T-helper 1 cell treated with Interleukin-12 subunit alpha and Interleukin-12 subunit beta and Interleukin-4 antibody, amounts not matched to agents 30 μg/mL and 1 μg/mL, for 36 hours (primary cell): ENCODE measurements at regions not wholly inside any gene's neighbourhood (a gene's known extent, or its start where the extent isn't known, plus 50 kb on each side); places are given as distances from the start of the nearest gene placed in this dataset.

Experiments
- H3K27ac Mint-ChIP-seq: one replicate; pipeline ENCODE4 v1.8.0; 2021; ENCODE audit warnings: mild to moderate bottlenecking, mixed read lengths
- H3K27me3 Mint-ChIP-seq: one replicate; pipeline ENCODE4 v1.8.0; 2021; ENCODE audit warnings: low read depth, mixed read lengths
- H3K36me3 Mint-ChIP-seq: one replicate; pipeline ENCODE4 v1.8.0; 2021; ENCODE audit warnings: low read depth, mixed read lengths
- H3K4me1 Mint-ChIP-seq: one replicate; pipeline ENCODE4 v1.8.0; 2021; ENCODE audit warnings: low read depth, mixed read lengths
- H3K4me3 Mint-ChIP-seq: one replicate; pipeline ENCODE4 v1.8.0; 2021; ENCODE audit warnings: mild to moderate bottlenecking, moderate library complexity, mixed read lengths
- H3K9me3 Mint-ChIP-seq: one replicate; pipeline ENCODE4 v1.8.0; 2021; ENCODE audit warnings: mixed read lengths

- H3K27me3 Mint-ChIP-seq: no peaks in the 10 kb centered on the region
- H3K27ac Mint-ChIP-seq: no peak overlapping the region
- H3K4me3 Mint-ChIP-seq: no peak overlapping the region
- no peaks in the 10 kb centered on the region for H3K9me3 Mint-ChIP-seq
- H3K36me3 Mint-ChIP-seq: no peaks in the 10 kb centered on the region
- peaks cover 2% of the 10 kb centered on the region for H3K4me1 Mint-ChIP-seq
These were observed 112.3 kb downstream of the SLC25A47 start for GRCh38 chr14:100435459-100435858.

- peaks cover 12% of the 10 kb centered on the region for H3K4me1 Mint-ChIP-seq
- no peaks in the 10 kb centered on the region for H3K27me3 Mint-ChIP-seq
- H3K36me3 Mint-ChIP-seq: no peaks in the 10 kb centered on the region
- H3K27ac Mint-ChIP-seq: no peak overlapping the region
- H3K4me3 Mint-ChIP-seq: no peak overlapping the region
- no peaks in the 10 kb centered on the region for H3K9me3 Mint-ChIP-seq
These were observed 113.7 kb downstream of the SLC25A47 start for GRCh38 chr14:100436745-100437406.

GRCh38 chr14:100438271-100438670 is 115.1 kb downstream of the SLC25A47 start:
- no peak overlapping the region for H3K4me3 Mint-ChIP-seq
- no peaks in the 10 kb centered on the region for H3K27me3 Mint-ChIP-seq
- no peaks in the 10 kb centered on the region for H3K9me3 Mint-ChIP-seq
- peaks cover 15% of the 10 kb centered on the region for H3K4me1 Mint-ChIP-seq
- H3K27ac Mint-ChIP-seq: no peak overlapping the region
- H3K36me3 Mint-ChIP-seq: no peaks in the 10 kb centered on the region

DNA sequence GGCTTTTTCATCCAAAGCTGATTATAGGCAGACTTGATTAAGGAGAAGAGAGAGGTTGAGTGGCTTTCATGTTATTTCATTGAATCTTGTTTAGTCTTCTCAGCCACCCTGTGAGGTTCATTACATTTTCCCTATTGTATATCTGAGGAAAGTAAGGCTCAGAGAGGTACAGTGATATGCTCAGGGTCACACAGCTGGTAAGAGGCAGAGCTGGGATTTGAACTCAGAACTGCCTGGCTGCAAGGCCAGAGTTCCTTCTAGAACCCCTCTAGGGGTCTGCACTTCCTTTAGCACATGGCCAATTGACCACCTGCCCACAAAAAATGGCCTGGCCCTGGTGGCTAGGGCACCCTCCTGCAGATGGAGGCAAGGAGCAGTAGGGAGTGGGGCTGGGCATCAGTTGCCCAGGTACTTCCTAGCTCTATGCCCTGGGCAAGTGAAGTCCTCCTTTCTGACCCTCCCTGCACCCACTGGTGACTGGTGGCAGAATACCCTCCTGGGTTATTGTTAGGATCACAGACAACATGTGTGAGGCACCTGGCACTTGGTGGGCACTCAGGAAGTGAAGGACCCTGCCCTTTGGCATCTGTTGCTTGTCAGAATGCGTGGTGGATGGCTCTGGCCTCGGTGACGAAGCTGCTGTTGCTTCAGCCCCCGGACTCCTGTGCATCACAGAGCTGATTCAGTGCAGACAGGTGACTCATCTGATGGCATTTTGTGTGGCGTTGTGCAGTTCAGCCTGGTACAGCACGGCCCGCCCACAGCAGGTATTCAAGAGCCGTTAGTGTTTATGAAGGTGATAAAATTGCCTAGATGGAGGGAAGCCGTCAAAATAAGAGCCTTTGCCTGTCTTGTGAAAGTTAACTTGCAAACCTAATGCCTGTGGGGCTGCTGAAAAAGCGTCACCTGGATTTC is 115.8 kb downstream of the SLC25A47 start:
- no peaks in the 10 kb centered on the region for H3K36me3 Mint-ChIP-seq
- H3K4me1 Mint-ChIP-seq: peaks cover 15% of the 10 kb centered on the region
- no peaks in the 10 kb centered on the region for H3K27me3 Mint-ChIP-seq
- no peak overlapping the region for H3K4me3 Mint-ChIP-seq
- no peaks in the 10 kb centered on the region for H3K9me3 Mint-ChIP-seq
- no peak overlapping the region for H3K27ac Mint-ChIP-seq

DNA sequence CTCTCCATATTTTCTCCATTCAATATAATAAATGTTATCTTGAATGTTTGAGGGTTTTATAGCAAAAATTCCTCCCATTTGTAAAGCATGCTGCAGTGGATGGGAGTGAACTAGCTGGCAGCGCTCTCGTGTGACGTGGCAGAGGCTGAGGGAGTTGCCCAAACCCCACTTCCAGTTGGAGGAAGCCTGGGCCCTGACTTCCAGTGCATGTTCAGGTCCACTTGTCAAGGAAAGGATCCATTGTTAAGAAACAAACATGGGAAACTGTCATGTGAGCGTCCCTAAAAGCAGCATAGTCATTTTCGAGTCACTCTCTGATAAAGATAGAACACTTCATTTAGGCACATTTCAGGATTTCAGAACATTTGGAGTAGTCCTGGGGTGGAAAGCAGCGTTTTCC is 116.6 kb downstream of the SLC25A47 start:
- Mint-ChIP-seq H3K4me1 (peaks cover 14% of the 10 kb centered on the region), H3K4me3 (no peak overlapping the region), H3K27ac (no peak overlapping the region), H3K36me3 (no peaks in the 10 kb centered on the region), H3K27me3 (no peaks in the 10 kb centered on the region), H3K9me3 (no peaks in the 10 kb centered on the region)

DNA sequence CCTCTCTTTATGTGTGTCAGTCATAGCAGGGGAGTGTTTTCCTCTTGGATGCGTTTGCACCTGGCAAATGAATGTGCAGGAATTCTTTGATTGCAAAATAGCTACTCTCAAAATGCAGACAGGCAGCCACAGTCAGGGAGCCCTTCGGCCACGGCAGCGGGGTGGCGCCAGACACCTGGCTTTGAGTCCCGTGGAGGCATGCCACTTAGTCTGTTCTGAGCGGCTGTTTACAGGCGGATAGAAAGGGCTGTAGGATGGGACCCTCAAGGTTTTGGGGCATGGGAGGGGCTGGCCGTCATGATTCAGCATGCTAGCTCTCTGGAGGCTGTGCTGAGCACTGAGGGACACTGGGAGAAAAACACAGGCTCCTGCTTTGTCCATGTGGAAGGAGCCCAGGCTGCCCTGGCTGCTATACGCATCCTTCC is 117.1 kb downstream of the SLC25A47 start:
- Mint-ChIP-seq H3K27me3 (no peaks in the 10 kb centered on the region), H3K4me1 (peaks cover 14% of the 10 kb centered on the region), H3K27ac (no peak overlapping the region), H3K36me3 (no peaks in the 10 kb centered on the region), H3K4me3 (no peak overlapping the region), H3K9me3 (no peaks in the 10 kb centered on the region)

GRCh38 chr14:100440758-100441203 is 117.6 kb downstream of the SLC25A47 start:
- Mint-ChIP-seq H3K4me1 (peaks cover 14% of the 10 kb centered on the region), H3K4me3 (no peak overlapping the region), H3K27ac (peak overlapping the region; percentile 39)

GRCh38 chr14:100441271-100441947 is 118.3 kb downstream of the SLC25A47 start:
- Mint-ChIP-seq H3K9me3 (no peaks in the 10 kb centered on the region), H3K27ac (peak overlapping the region; percentile 59), H3K4me1 (peaks cover 14% of the 10 kb centered on the region), H3K27me3 (no peaks in the 10 kb centered on the region), H3K36me3 (no peaks in the 10 kb centered on the region), H3K4me3 (no peak overlapping the region)

More at GRCh38 chr14:100440758-100441203, 117.6 kb downstream of the SLC25A47 start:
- H3K9me3 Mint-ChIP-seq: no peaks in the 10 kb centered on the region
- no peaks in the 10 kb centered on the region for H3K36me3 Mint-ChIP-seq
- no peaks in the 10 kb centered on the region for H3K27me3 Mint-ChIP-seq

DNA sequence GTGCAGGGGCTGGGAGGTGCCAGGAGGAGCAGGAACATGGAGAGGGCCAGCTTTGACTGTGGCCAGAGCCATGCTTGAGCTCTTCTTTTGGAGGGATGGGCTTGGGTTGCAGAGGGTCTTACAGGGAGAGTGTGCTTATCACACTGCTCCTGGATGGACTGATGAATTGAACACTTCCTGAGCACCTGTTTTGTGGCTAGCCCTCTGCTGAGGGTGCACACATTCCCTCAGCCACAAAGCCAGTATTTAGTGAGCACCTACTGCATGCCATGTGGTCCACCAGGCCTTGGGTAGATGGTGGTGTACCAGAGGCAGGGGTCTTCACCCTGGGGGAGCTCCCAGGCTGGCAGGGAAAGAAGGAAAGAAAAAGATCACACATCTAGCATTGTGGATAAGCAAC is 118.9 kb downstream of the SLC25A47 start:
- Mint-ChIP-seq H3K9me3 (no peaks in the 10 kb centered on the region), H3K27me3 (no peaks in the 10 kb centered on the region), H3K4me1 (peaks cover 14% of the 10 kb centered on the region), H3K4me3 (no peak overlapping the region), H3K36me3 (no peaks in the 10 kb centered on the region), H3K27ac (peak overlapping the region; percentile 7)

DNA sequence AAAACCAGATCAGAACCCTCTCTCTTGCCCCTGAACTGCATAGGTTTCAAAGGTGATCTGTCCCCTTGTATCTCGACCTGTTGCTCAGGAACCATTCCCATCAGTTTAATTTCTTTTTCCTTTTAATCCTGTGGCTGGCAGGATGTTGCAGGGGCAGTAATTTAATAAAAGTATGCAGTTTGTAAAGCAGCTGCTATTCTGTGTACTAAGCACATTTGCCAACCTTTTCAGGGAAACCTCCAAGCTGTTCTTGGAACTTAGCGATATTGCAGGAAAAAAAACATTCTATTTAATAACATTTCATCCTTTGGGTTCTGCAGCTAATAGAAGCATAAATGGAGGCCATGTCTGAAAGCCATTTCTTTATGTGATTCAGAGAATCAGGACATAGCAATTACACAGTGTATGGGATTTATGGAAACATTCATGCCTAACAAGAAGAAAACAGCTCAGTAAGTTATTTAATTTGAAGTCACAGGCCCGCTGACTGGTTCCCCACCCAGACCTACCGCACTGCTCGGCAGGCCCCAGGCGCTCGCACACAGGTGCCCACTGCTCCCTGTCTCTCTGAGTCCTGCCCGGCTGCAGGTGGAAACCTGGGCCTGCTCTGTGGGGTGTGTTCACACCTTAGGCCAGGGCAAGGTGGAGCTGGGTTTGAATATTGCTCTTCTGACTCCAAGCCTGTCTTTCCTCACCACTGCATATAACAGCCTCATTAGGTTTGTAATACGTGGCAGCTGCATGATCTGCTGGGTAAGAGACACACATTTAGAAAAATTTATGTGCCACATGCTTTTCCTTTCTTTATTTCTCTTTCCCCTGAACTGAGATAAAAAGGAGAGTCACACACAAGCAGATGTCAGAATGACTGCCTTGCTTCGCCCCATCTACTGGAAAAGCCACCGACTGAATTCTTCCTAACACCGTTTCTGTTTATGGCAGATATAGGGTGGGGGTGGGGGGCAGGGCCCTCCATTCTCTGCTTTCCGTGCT is 119.7 kb downstream of the SLC25A47 start:
- Mint-ChIP-seq H3K27ac (no peak overlapping the region), H3K4me3 (no peak overlapping the region), H3K27me3 (no peaks in the 10 kb centered on the region), H3K9me3 (no peaks in the 10 kb centered on the region), H3K4me1 (peaks cover 14% of the 10 kb centered on the region), H3K36me3 (no peaks in the 10 kb centered on the region)

GRCh38 chr14:100443603-100444002 is 120.5 kb downstream of the SLC25A47 start:
- Mint-ChIP-seq H3K27ac (no peak overlapping the region), H3K4me1 (peaks cover 14% of the 10 kb centered on the region), H3K27me3 (no peaks in the 10 kb centered on the region), H3K9me3 (no peaks in the 10 kb centered on the region), H3K36me3 (no peaks in the 10 kb centered on the region), H3K4me3 (no peak overlapping the region)

GRCh38 chr14:100445436-100446088 is 122.4 kb downstream of the SLC25A47 start:
- Mint-ChIP-seq H3K4me1 (peaks cover 15% of the 10 kb centered on the region), H3K27me3 (no peaks in the 10 kb centered on the region), H3K36me3 (no peaks in the 10 kb centered on the region), H3K9me3 (no peaks in the 10 kb centered on the region), H3K4me3 (no peak overlapping the region), H3K27ac (no peak overlapping the region)

GRCh38 chr14:100446572-100446971 is 123.4 kb downstream of the SLC25A47 start:
- Mint-ChIP-seq H3K36me3 (no peaks in the 10 kb centered on the region), H3K4me3 (no peak overlapping the region), H3K9me3 (no peaks in the 10 kb centered on the region), H3K4me1 (peaks cover 9% of the 10 kb centered on the region), H3K27ac (no peak overlapping the region), H3K27me3 (no peaks in the 10 kb centered on the region)
